CD4-positive, alpha-beta T cell treated with Interleukin-17A for 4 hours (primary cell): ENCODE measurements at regions not wholly inside any gene's neighbourhood (a gene's known extent, or its start where the extent isn't known, plus 50 kb on each side); places are given as distances from the start of the nearest gene placed in this dataset.
A peak's percentile ranks its signal among the peaks of the same experiment; 100 is the strongest.

Source experiments
- DNase-seq: peaks from one replicate; pipeline ENCODE4 v3.0.0-alpha.2; 2020; ENCODE audit warnings: mixed read lengths

- DNase-seq, result no peak
Observed at GRCh38 chr17:34156401-34156740, 98.7 kb upstream of the CCL2 start.

DNA sequence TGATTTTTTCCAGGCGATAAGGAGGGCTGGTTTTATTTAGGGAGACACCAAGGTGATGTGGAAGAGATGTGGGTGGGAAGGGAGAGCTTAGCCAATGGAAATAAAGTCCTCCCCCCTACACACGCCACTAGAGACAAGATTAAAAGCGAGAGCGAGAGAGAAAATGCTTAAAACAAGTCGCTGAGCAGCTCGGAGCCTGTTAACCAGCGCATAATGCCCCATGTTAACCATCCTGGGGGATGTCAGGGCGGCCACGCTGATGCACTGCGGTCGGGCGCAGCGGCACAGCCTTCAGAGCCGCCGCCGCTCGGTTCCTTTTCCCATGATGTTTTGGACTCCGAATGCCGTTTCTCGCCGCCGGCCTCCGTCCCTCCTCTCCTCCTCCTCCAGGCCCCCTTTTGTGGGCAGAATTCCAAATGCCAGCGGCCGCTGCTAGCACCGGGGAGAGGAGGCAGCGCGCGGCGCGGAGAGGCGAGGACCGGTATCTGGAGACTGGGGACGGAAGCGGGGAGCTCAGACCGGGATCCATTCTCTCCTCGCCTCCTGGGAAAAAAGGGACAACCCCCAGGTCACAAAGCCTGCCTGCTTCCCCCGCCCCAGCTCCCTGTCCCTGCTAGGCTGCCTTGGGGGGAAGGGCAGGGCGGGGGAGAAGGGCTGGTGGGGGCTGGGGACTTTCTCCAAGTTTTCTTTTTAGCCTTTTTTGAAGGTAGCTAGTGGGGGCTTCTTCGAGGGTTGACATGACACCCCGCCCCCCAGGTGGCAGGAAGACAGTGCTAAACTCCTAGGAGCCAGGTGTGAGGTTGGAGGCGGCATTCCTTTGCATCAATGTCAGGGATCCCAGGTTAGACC, 98.1 kb upstream of the CCL2 start:
- DNase-seq, result no peak

- no peak for DNase-seq
Observed at GRCh38 chr17:34161690-34162089, 93.4 kb upstream of the CCL2 start.

DNA sequence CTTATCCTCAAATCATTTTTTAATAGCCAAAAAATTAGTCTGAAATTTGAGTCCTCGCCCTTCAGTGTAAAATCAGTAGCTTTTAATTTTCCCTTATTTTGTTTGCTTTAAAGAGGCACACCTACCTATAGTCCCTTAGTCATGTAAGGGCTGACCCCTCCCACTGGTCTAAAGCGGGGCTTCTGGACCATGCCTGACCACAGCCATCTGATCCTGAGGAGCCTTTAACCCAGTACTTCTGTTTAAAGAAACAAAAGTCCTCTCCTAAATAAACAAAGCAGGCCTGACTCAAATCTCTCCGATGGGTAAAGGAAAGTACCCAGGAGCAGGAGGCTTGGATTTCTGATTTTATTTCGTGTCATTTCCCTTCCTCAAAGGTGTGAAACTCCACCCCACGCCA, 92.0 kb upstream of the CCL2 start:
- no peak for DNase-seq

- no peak for DNase-seq
Observed at GRCh38 chr17:34163646-34164045, 91.4 kb upstream of the CCL2 start.

DNA sequence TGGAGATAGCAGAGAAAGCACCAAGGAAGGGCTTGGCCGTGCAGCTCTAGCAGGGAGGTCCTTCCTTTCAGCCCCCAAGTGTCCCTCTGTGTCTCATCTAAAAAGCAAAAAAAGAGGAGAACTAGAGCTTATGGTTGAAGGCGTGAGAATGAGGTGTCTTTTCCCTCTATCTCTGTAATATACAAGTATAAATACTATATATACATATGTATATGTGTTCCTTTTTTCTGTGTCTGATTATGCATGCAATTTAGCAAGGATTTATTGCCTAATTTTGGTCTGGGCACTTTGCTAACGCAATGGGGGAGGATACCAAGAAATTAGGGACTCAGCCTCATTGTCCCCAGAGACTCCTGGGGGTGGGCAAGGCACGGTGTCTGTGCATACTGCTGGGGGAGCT, 90.2 kb upstream of the CCL2 start:
- DNase-seq, result no peak

GRCh38 chr17:34166352-34166751, 88.7 kb upstream of the CCL2 start:
- no peak for DNase-seq

DNA sequence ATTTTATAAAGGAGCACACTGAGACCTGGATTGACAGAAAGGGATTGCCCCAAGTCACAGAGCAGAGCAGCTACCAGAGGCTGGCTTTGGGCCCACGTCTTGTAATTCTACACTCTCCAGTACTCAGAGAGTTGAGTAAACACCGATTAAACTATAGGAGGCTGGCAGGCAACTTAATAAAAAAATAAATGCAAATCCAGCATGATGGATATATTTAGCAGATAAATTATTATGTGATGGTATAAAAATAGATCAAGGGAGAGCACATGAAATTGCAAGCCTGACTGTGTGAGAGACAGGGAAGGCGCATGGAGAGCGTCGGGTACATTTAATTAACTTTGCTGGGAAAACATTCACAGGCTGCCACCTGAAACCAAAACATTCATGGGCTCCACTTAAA, 87.7 kb upstream of the CCL2 start:
- DNase-seq, result no peak

DNA sequence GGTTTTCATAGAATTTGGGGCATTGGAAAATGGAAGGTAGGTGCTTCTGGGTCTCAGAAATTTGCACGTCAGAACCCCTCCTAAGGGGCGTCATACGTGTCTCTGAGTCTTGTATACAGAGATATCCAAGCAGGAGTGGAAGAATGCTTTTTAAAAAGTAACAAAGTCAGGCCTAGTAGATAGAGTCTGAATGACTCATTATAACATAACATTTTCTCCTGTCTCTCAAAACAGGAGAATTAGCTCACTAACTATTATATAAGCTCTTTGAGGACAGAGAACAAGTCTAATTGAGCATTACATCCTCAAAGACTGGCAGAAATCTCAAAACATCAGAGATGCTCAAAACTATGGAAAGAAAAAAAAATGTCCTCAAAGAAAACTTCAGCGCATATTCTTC, 86.1 kb upstream of the CCL2 start:
- no peak for DNase-seq

GRCh38 chr17:34169496-34169895, 85.6 kb upstream of the CCL2 start:
- DNase-seq, result no peak

DNA sequence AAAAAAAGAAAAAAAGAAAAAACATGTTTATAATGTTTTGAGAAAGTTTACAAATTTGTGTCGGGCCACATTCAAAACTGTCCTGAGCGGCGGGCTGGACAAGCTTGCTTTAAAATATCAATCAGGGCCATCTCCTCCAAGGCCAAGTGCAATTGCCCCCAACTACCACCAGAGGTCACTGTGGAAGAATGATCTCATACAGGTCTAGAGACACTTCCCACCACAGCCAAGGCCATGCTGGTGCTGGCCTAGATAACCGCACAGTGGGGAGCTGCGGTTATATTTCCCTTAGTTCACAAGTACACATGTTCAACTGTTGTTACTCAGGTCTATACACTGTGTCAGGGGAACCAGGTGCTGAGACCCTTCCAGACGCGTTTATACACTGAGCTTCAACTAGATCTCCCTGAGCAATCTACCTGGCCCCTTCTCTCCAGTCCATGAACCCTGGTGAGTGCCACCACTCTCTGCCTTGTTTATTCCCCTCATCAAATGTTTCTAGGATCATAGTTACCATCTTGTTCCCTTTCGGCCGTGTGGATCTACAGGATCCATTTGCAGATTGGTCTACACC, 83.8 kb upstream of the CCL2 start:
- peak; percentile 39 for DNase-seq

DNA sequence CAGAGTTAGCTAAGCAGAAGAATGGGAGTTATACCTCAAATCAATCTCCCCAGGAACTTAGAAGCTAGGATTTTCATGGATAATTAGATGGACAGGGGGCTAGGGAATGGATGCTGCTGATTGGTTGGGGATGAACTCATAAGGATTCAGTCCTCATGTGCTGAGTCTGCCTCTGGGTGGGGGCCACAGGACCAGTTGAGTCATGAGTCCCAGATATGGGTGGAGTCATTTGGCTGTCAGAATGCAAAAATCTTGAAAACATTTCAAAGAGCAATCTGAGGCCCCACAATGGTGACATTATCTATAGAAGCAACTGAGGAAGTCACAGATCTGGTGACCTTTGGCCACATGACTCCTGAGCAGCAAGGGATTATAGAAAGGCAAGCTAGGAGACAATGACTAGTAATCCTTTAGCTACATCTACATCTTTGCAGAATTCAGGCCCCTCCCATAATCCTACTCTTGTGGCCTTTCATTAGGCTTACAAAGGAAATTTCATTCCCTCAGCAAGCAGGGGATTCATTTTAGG, 82.6 kb upstream of the CCL2 start:
- no peak for DNase-seq

DNA sequence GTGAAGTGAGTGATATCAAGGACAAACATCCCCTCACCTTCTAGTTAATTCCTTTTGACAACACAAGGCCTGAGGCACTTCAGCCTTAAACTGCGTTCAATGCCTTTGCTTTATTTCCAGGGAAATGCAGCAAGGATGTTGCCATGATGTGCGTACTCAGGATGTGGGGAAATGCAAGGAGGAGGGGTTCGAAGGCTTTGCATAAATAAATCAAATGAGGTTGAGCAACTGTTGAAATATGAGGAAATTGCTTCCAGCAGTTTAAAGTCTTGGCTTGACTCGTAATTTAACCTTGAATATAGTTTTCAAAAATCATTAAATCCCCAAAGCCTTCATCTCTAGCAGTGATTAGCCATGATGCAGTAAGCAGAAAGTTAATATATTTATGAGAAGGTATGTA, 81.8 kb upstream of the CCL2 start:
- DNase-seq, result no peak

DNA sequence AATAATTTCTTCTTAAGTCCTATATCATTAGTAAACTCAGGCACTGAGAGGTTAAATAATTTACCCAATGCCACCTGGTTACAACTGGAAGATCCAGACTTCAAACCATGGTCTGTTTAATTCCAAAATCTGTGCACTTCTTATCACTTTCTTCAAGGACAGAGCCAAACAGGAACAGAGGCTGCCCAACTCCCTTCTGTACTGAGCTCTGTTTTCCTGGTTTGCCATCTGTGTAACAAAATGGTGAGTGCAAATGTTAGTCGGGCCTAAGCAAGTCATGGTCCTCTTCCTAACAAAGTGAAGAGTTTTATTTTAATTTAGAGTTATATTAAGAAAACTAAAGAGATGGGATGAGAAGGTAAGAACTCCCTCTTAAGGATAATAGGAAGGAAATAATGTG, 80.6 kb upstream of the CCL2 start:
- DNase-seq, result no peak

DNA sequence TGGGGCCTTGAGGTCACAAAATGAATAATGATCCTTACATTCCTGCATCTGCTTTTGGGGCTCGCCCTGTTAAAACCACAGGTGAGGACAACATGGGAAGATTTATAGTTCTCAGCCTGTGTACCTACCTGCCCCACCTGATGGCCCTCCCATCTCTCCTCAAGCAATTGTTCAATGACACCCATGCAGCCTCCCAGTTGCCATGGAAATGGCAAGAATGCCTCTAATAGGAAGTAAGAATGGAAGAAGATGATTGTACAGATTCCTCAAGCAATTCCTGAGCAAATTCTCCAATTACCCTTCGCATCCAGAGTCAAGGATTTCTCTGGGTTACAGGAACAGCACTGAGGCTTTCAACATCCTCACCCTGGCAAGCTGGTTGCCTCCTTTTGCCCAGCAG, 78.6 kb upstream of the CCL2 start:
- no peak for DNase-seq

DNA sequence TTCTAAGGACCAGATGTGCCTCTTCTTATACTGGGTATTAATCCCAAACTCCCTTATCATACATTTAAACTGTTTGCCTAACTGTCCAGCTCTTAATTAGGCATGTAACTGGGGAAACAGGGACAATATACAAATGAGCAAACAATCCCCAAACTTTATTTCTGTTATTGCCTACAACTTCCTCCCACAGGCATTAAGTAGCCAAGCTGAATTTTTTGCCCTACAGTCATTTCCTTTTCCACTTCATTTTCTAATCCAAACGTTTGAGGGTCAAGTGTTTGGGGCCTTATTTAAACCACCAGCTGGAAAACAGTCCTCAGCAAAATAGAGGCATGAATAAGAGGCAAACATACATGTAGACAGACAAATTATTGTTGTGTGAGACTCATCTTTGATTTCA, 77.4 kb upstream of the CCL2 start:
- DNase-seq, result no peak

- no peak for DNase-seq
Observed at GRCh38 chr17:34178092-34178491, 77.0 kb upstream of the CCL2 start.

- DNase-seq, result no peak
Observed at GRCh38 chr17:34182036-34182803, 72.9 kb upstream of the CCL2 start.

DNA sequence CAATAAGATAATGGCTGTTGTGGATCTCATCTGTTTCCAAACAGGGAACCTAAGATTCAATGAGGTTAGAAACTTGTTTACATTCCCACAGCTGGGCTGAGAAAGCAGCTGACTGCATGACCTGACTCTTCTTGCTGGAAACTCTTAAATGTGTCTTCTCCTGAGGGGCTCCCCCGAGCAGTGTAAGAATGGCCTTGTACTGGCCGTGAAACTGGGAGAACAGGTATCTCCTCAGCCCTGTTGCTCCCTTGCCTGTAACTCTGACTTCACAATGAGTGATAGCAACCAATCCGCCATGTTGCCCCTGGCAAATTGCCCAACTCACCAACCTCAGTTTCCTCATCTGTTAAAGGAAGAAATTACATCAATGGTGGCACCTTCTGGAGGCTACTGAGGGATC, 59.1 kb upstream of the CCL2 start:
- no peak for DNase-seq

GRCh38 chr17:34198519-34198918, 56.6 kb upstream of the CCL2 start:
- DNase-seq, result no peak

- DNase-seq, result no peak
Observed at GRCh38 chr17:34199454-34199853, 55.6 kb upstream of the CCL2 start.

DNA sequence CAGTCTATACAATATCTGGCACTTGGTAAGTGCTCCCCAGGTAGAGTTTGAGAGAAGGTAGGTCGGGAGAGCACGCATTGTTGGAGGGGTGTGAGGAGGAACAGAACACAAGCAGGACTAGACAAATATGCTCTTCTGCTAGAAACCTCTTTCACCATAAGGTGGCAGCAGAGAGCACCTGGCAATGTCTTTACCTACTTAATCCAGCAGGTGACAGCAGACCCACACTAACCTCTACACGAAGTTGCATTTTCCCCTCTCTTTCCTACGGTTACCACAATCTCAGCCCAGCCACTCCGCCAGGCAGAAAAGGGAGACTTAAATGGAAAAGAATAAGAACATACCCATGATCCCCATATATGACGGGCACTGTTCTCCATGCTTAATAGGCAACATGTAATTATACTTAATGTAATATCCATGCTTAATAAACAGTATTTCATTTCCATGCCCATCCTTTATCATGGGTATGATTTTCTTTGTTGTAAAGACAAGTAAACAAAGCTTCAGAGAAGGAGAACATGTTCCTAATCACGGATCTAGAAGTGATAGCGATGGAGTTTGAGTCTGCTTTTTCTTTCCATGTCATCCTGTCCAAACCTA, 55.1 kb upstream of the CCL2 start:
- peak; percentile 70 for DNase-seq

- DNase-seq, result no peak
Observed at GRCh38 chr17:34201225-34201624, 53.9 kb upstream of the CCL2 start.

GRCh38 chr17:34201767-34202166, 53.3 kb upstream of the CCL2 start:
- no peak for DNase-seq
